B cell (primary cell): ENCODE measurements at regions not wholly inside any gene's neighbourhood (a gene's known extent, or its start where the extent isn't known, plus 50 kb on each side); places are given as distances from the start of the nearest gene placed in this dataset.

Experiments
- ATAC-seq: fragments of 200-7000 bp; cut with Tn5 transposase; one replicate; pipeline ENCODE4 v1.10.0; 2021; ENCODE audit warnings: low read depth, mild to moderate bottlenecking, moderate number of reproducible peaks, moderate library complexity
- CTCF ChIA-PET: fragments of 350-600 bp; sonication (Branson Sonifier 250); formaldehyde crosslinking; loops from one replicate; lab custom pipeline; 2021; ENCODE audit warnings: antibody characterized with exemption, inconsistent platforms; lab: Charles Lee
- POLR2A ChIA-PET: fragments of 350-600 bp; sonication (Branson Sonifier 250); formaldehyde crosslinking; loops from one replicate; lab custom pipeline; 2021; ENCODE audit warnings: antibody characterized with exemption; lab: Charles Lee
- DNase-seq: peaks from one replicate; pipeline ENCODE4 v3.0.0; 2013
- H2AFZ ChIP-seq: 2 replicates; pipeline ENCODE4 v1.6.1; 2012; ENCODE audit warnings: mild to moderate bottlenecking, low read depth, low read length; ENCODE audit not compliant: insufficient read depth, poor library complexity, severe bottlenecking
- H3K27ac ChIP-seq, 2 donors: 1 replicate in 1 of 2; 2 replicates in 1 of 2; pipeline ENCODE4 v1.5.1; 2012 to 2013; ENCODE audit warnings: low read length in 2 of 2, mild to moderate bottlenecking in 2 of 2, moderate library complexity in 1 of 2
- H3K27me3 ChIP-seq, 4 experiments: fragments of 200-600 bp in 1 of 4; sonication (generic) in 1 of 4; replicated peaks in 1 of 4; 1 replicate in 2 of 4; 2 replicates in 2 of 4; pipeline versions ENCODE4 v1.6.1 to v1.7.0; 2013 to 2016; ENCODE audit warnings: low read length in 3 of 4, mild to moderate bottlenecking in 2 of 4, mixed read lengths in 1 of 4, moderate library complexity in 1 of 4; ENCODE audit not compliant: insufficient read depth in 4 of 4, control insufficient read depth in 3 of 4; ENCODE audit errors: control extremely low read depth in 1 of 4
- H3K36me3 ChIP-seq, 2 experiments: replicated peaks in 1 of 2; 1 replicate in 1 of 2; 2 replicates in 1 of 2; pipeline versions ENCODE4 v1.6.1 to v1.7.1; 2013; ENCODE audit warnings: low read length in 1 of 2; ENCODE audit not compliant: insufficient read depth in 2 of 2, control insufficient read depth in 1 of 2; ENCODE audit errors: control extremely low read depth in 1 of 2, extremely low read depth in 1 of 2
- H3K4me1 ChIP-seq, 2 donors: fragments of 200-600 bp in 1 of 2; sonication (generic) in 1 of 2; 1 replicate in 1 of 2; 2 replicates in 1 of 2; pipeline versions ENCODE4 v1.5.1 to v1.6.1; 2013 to 2017; ENCODE audit warnings: low read length in 2 of 2; ENCODE audit not compliant: control insufficient read depth in 2 of 2, insufficient read depth in 2 of 2
- H3K4me2 ChIP-seq: replicated peaks from 2 replicates; pipeline ENCODE3; 2012; ENCODE audit warnings: mild to moderate bottlenecking, low read depth, low read length; ENCODE audit not compliant: poor library complexity, severe bottlenecking
- H3K4me3 ChIP-seq, 5 experiments: fragments of 200-600 bp in 1 of 5; sonication (generic) in 1 of 5; 1 replicate in 3 of 5; 2 replicates in 2 of 5; pipeline versions ENCODE4 v1.5.1 to v1.7.0; 2011 to 2016; ENCODE audit warnings: low read length in 4 of 5, mild to moderate bottlenecking in 4 of 5, low read depth in 2 of 5, control low read depth in 1 of 5, moderate library complexity in 1 of 5; ENCODE audit not compliant: insufficient read depth in 1 of 5; ENCODE audit errors: control extremely low read depth in 1 of 5, extremely low read depth in 1 of 5
- H3K79me2 ChIP-seq: fragments of 200-600 bp; sonication (generic); one replicate; pipeline ENCODE4 v1.6.0; 2016; ENCODE audit warnings: low read length; ENCODE audit not compliant: control insufficient read depth, insufficient read depth
- H3K9ac ChIP-seq: fragments of 200-600 bp; sonication (generic); 2 replicates; pipeline ENCODE4 v1.6.1; 2017; ENCODE audit warnings: mild to moderate bottlenecking, low read length, moderate library complexity
- H3K9me3 ChIP-seq, 3 donors: one replicate each; pipeline versions ENCODE4 v1.6.1 to v1.7.1; 2013; ENCODE audit warnings: low read length in 2 of 3; ENCODE audit not compliant: control insufficient read depth in 2 of 3, insufficient read depth in 1 of 3; ENCODE audit errors: control extremely low read depth in 1 of 3
- H4K20me1 ChIP-seq: 2 replicates; pipeline ENCODE4 v1.6.0; 2012; ENCODE audit warnings: mild to moderate bottlenecking, low read length; ENCODE audit not compliant: insufficient read depth, control insufficient read depth, poor library complexity, severe bottlenecking
- H3K27ac Mint-ChIP-seq: one replicate; pipeline ENCODE4 v1.8.0; 2021; ENCODE audit warnings: mixed read lengths
- H3K27me3 Mint-ChIP-seq: one replicate; pipeline ENCODE4 v1.8.0; 2021; ENCODE audit warnings: mixed read lengths
- H3K4me1 Mint-ChIP-seq: one replicate; pipeline ENCODE4 v1.8.0; 2021; ENCODE audit warnings: mixed read lengths
- H3K4me3 Mint-ChIP-seq: one replicate; pipeline ENCODE4 v1.8.0; 2021; ENCODE audit warnings: mixed read lengths
- H3K9me3 Mint-ChIP-seq: one replicate; pipeline ENCODE4 v1.8.0; 2022; ENCODE audit warnings: mixed read lengths; ENCODE audit not compliant: insufficient read depth
- EZH2 ChIP-seq: IDR thresholded peaks from 2 replicates; pipeline ENCODE4 v1.6.1; 2012; ENCODE audit warnings: borderline replicate concordance, low read depth, mild to moderate bottlenecking, moderate library complexity, low read length; ENCODE audit not compliant: insufficient read depth, poor library complexity, severe bottlenecking
- WGBS: methylation state at CpG from one replicate; pipeline ENCODE4 v1.1.5; 2013; ENCODE audit warnings: missing lambda C conversion rate; ENCODE audit not compliant: insufficient coverage; 5-methylcytosine and 5-hydroxymethylcytosine counted together
- intact Hi-C: fragments of 100-400 bp; cut with micrococcal nuclease; formaldehyde crosslinking; loops from one replicate; pipeline ENCODE4 v1.10.0; 2022
- TF ChIP-seq, protein P1 (sequence below): fragments of 200-600 bp; IDR thresholded peaks from one replicate; pipeline ENCODE4 v1.8.0; 2022; ENCODE audit warnings: antibody characterized with exemption, mild to moderate bottlenecking

DNA sequence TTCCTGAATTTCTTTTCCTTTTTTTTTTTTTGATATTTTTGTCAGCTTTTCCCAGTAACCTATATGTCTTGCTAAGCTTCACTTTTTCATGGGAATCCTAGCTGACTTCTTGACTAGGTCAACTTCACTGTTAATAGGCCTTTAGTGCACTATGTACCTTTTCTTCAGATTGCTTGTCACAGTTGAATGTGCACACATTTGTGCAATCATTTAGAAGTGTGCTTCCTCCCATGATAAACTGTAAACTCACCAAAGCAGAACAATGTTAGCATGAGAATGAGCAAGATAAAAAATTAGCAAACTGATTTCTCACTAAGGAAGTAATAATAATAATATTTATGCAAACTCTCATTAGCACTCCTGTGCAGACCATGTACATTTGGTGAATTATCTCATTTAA lies 173.2 kb downstream of the PABPC4L start:
- no peaks in the 10 kb centered on the region for H3K4me1 ChIP-seq
- Mint-ChIP-seq H3K9me3 (no peaks in the 10 kb centered on the region), H3K27me3 (no peaks in the 10 kb centered on the region), H3K27ac (no peak overlapping the region), H3K4me3 (no peak overlapping the region), H3K4me1 (no peaks in the 10 kb centered on the region)
- H4K20me1 ChIP-seq, result no peaks in the 10 kb centered on the region
- ATAC-seq (no peak), DNase-seq (no peak)
- no peak overlapping the region for H2AFZ ChIP-seq
- H3K4me3 ChIP-seq, result no peak overlapping the region
- no peaks in the 10 kb centered on the region for H3K79me2 ChIP-seq
- no peak overlapping the region for H3K27ac ChIP-seq
- intact Hi-C loops, result no loop called here
- no peak for TF ChIP-seq EZH2
- TF ChIP-seq, protein P1, sequence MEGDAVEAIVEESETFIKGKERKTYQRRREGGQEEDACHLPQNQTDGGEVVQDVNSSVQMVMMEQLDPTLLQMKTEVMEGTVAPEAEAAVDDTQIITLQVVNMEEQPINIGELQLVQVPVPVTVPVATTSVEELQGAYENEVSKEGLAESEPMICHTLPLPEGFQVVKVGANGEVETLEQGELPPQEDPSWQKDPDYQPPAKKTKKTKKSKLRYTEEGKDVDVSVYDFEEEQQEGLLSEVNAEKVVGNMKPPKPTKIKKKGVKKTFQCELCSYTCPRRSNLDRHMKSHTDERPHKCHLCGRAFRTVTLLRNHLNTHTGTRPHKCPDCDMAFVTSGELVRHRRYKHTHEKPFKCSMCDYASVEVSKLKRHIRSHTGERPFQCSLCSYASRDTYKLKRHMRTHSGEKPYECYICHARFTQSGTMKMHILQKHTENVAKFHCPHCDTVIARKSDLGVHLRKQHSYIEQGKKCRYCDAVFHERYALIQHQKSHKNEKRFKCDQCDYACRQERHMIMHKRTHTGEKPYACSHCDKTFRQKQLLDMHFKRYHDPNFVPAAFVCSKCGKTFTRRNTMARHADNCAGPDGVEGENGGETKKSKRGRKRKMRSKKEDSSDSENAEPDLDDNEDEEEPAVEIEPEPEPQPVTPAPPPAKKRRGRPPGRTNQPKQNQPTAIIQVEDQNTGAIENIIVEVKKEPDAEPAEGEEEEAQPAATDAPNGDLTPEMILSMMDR, result no peak
- H3K4me2 ChIP-seq, result no peak overlapping the region
- no peaks in the 10 kb centered on the region for H3K27me3 ChIP-seq
- H3K36me3 ChIP-seq, result no peaks in the 10 kb centered on the region
- H3K9me3 ChIP-seq, result no peaks in the 10 kb centered on the region
- H3K9ac ChIP-seq, result no peak overlapping the region
- ChIA-PET CTCF (no interaction called here), POLR2A (no interaction called here)

DNA sequence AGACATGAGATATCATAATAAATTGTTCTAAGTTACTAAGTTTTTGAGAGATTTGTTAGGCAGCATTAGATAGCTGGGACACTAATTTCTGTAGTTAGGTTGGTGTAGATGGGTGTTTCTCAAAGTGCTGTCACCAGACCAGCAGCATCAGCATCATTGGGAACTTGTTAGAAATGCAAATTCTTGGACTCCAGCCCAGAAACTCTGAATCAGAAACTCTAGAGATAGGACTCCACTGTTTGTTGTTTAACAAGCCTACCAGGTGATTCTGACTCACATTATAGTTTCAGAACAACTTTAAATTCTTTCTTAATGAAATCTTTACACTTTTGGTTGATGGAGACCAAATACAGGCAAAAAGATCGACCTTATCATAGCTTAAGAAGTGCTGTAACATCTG lies 173.7 kb downstream of the PABPC4L start:
- Histone ChIP-seq H3K4me2 (no peak overlapping the region), H3K36me3 (no peaks in the 10 kb centered on the region), H3K4me1 (no peaks in the 10 kb centered on the region), H3K9me3 (no peaks in the 10 kb centered on the region), H3K79me2 (no peaks in the 10 kb centered on the region), H3K27ac (no peak overlapping the region), H2AFZ (no peak overlapping the region), H3K27me3 (no peaks in the 10 kb centered on the region), H3K9ac (no peak overlapping the region), H4K20me1 (no peaks in the 10 kb centered on the region), H3K4me3 (no peak overlapping the region)
- ATAC-seq (no peak), DNase-seq (no peak)
- H3K27me3 Mint-ChIP-seq, result no peaks in the 10 kb centered on the region
- CTCF ChIA-PET, result no interaction called here
- no peak overlapping the region for H3K4me3 Mint-ChIP-seq
- no peaks in the 10 kb centered on the region for H3K9me3 Mint-ChIP-seq
- WGBS, result 62% methylated on average over 1 of the region's 1 CpG
- POLR2A ChIA-PET, result no interaction called here
- intact Hi-C loops, result no loop called here
- TF ChIP-seq EZH2, result no peak
- TF ChIP-seq, protein P1, result no peak
- no peak overlapping the region for H3K27ac Mint-ChIP-seq
- no peaks in the 10 kb centered on the region for H3K4me1 Mint-ChIP-seq
